ENCODE measurements at regions not wholly inside any gene's neighbourhood (a gene's known extent, or its start where the extent isn't known, plus 50 kb on each side); places are given as distances from the start of the nearest gene placed in this dataset.

DNA sequence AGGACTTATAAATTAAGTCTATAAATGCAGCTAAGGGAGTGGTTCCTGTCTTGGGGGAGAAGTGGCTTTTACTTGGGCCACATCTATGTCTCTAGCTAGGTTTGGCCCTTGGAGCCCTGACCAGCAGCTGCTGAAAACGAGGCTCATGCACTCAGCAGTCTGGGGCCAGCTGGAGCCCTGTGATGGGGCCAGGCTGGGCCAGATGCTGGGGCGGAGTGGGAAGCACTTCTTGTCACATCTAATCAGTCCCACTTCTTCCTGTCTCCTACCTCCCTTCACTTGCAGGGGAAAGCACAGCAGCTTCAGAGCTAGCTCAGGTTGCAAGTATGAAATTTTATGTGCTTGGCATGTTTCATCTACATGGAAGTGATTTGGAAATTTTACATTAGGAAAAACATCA, 209.9 kb upstream of the ROPN1 start:
- H3K4me3 ChIP-seq (replicated peaks in 1 of 2; ENCODE audit: low read depth in 2 of 2, low read length in 2 of 2): no peak overlapping the region
- no peak for DNase-seq (ENCODE audit: low read depth in 2 of 2)
- TF ChIP-seq, protein P1, sequence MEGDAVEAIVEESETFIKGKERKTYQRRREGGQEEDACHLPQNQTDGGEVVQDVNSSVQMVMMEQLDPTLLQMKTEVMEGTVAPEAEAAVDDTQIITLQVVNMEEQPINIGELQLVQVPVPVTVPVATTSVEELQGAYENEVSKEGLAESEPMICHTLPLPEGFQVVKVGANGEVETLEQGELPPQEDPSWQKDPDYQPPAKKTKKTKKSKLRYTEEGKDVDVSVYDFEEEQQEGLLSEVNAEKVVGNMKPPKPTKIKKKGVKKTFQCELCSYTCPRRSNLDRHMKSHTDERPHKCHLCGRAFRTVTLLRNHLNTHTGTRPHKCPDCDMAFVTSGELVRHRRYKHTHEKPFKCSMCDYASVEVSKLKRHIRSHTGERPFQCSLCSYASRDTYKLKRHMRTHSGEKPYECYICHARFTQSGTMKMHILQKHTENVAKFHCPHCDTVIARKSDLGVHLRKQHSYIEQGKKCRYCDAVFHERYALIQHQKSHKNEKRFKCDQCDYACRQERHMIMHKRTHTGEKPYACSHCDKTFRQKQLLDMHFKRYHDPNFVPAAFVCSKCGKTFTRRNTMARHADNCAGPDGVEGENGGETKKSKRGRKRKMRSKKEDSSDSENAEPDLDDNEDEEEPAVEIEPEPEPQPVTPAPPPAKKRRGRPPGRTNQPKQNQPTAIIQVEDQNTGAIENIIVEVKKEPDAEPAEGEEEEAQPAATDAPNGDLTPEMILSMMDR (IDR thresholded peaks at IDR 0.05; ENCODE audit: low read depth, low read length): no peak

DNA sequence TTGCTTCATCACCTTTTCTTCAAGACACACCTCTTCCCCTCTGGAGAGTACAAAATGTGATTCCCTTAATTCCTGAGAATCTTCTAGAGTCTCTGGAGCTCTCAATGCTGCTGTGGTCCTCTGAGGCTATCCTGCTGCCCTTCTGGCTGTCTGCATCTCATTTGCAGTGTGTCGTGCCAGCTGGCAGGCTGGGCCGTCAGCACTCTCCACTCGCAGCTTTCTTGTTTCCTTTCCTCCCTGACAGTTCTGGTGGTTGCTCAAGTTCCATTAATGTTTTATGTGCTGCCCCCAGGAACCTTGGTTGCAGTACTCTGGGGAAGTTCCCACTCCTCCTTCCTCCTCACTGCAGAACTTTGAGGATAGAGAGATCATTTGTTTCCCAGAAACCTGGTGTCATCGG, 210.8 kb upstream of the ROPN1 start:
- TF ChIP-seq, protein P1 (IDR thresholded peaks at IDR 0.05; ENCODE audit: low read depth, low read length): no peak
- H3K4me3 ChIP-seq (replicated peaks in 1 of 2; ENCODE audit: low read depth in 2 of 2, low read length in 2 of 2): no peak overlapping the region
- DNase-seq (ENCODE audit: low read depth in 2 of 2): peak in 1 of 2 donors; percentile 37

DNA sequence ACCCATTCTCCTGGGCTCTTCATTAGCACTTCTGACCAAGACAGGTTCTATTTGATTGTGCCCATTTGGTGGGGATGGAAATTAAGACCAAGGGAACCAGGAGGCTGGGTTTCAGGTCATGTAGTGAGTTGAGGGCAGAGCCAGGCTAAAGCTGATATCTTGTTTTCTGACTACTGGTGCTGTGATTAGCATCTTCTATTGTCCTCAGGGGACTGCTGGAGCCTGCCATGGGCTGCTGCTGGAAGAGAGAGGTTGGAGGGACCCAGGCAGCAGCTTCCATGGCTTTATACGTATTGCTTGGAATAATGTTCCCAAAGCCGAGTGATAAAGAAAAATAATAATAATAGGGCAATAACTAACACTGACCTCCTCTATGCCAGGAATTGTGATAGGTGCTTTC, 211.4 kb upstream of the ROPN1 start:
- TF ChIP-seq, protein P1 (IDR thresholded peaks at IDR 0.05; ENCODE audit: low read depth, low read length): no peak
- no peak overlapping the region for H3K4me3 ChIP-seq (replicated peaks in 1 of 2; ENCODE audit: low read depth in 2 of 2, low read length in 2 of 2)
- no peak for DNase-seq (ENCODE audit: low read depth in 2 of 2)

DNA sequence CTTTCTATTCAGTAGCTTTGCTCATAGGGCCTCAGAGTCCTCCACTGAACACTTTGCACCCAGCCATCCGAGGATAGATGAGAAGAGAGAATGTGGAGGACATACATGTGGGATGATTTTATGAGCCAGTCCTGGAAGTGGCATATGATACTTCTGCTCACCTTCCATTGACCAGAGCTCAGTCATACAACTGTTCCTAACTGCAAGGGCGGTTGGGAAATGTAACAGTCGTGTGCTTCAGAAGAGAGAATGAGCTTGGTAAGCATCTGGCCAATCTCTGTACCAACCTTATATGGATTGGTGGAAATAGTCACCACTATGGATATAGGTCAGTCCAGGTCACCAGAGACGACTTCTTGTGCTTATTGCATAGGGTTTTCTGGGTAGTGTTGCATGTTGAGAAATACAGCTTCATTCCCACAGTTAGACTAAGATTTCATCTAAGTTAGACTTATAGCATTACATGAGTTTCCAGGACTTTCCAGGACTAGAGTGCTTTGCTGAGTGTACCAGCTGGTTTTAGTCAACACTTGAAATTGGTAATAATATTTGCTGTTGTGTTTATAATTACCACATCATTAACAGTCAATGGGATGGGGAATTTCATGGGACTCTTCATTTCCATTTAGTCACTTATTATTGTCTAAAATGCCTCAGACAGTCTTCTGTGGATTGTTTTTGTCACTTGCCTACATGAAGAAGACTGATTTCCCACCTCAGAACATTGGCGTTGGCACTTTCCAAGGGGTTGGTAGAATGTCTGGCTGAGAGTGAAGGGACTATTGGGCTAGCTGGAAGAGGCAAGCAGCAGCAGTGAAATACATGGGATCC, 214.5 kb upstream of the ROPN1 start:
- TF ChIP-seq, protein P1 (IDR thresholded peaks at IDR 0.05; ENCODE audit: low read depth, low read length): no peak
- DNase-seq (ENCODE audit: low read depth in 2 of 2): no peak

DNA sequence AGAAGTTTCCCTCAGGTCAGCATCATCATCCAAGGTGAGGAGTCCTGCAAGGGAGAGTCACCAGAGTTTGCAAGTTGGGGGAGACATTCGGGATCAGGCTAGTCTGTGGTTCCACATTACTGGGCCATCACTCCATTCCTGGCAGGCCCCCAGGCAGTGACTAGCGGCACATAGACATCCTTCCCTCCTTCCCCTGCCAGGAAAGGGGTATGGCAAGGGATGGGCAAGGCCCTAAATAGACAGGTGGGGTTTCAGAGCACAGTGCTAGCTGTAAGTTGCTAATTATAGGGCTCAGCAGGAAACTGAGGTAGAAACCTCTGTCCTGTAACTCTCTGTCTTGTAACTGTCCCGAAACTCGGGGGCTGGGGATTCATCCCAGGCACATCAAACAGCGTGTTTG, 215.2 kb upstream of the ROPN1 start:
- no peak for DNase-seq (ENCODE audit: low read depth in 2 of 2)
- TF ChIP-seq, protein P1 (IDR thresholded peaks at IDR 0.05; ENCODE audit: low read depth, low read length): no peak
- H3K4me3 ChIP-seq (replicated peaks in 1 of 2; ENCODE audit: low read depth in 2 of 2, low read length in 2 of 2): no peak overlapping the region

More for the DNA sequence above, 214.5 kb upstream of the ROPN1 start:
- no peak overlapping the region for H3K4me3 ChIP-seq (replicated peaks in 1 of 2; ENCODE audit: low read depth in 2 of 2, low read length in 2 of 2)

DNA sequence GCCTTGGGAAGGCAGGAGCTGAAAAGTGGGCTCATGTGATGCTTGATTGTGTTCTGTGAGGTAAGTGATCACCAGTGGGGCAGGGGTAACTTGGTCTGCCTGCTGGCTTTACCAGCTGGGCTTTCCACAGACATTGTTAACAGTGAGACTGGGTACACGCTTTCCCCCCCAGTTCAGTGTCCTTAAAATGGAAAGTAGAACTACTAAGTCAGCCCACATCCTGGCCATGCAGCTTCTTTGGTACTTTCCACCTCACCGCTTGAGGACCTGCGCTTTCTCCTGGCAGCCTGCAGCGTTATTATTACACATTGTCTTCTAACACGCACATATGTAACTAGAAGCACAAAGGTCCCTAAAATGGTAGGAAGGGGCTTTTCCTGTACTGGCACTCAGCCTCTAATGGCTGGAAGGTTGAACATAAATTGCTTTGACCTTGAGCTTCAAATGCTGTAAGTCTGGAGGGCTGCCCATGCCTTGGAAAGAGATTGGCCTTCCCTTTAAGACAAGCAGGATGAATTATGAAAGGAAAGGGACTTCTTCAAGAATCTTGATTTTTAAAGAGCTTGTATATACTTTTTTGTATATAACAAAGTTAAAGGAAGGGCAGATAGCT, 216.1 kb upstream of the ROPN1 start:
- H3K4me3 ChIP-seq (replicated peaks in 1 of 2; ENCODE audit: low read depth in 2 of 2, low read length in 2 of 2): no peak overlapping the region
- DNase-seq (ENCODE audit: low read depth in 2 of 2): no peak
- TF ChIP-seq, protein P1 (IDR thresholded peaks at IDR 0.05; ENCODE audit: low read depth, low read length): no peak
